Hindlimb muscle (tissue), 1 donor: ENCODE measurements at regions not wholly inside any gene's neighbourhood (a gene's known extent, or its start where the extent isn't known, plus 50 kb on each side); places are given as distances from the start of the nearest gene placed in this dataset.
A peak's percentile ranks its signal among the peaks of the same experiment; 100 is the strongest.
"Not testable (repeated sequence)": the region's sequence is repeated elsewhere in the genome, so short reads cannot be mapped to it uniquely, and the experiment has no call there.

Experiments
- DNase-seq: peaks from one replicate; pipeline ENCODE4 v3.0.0-alpha.2; 2013

DNA sequence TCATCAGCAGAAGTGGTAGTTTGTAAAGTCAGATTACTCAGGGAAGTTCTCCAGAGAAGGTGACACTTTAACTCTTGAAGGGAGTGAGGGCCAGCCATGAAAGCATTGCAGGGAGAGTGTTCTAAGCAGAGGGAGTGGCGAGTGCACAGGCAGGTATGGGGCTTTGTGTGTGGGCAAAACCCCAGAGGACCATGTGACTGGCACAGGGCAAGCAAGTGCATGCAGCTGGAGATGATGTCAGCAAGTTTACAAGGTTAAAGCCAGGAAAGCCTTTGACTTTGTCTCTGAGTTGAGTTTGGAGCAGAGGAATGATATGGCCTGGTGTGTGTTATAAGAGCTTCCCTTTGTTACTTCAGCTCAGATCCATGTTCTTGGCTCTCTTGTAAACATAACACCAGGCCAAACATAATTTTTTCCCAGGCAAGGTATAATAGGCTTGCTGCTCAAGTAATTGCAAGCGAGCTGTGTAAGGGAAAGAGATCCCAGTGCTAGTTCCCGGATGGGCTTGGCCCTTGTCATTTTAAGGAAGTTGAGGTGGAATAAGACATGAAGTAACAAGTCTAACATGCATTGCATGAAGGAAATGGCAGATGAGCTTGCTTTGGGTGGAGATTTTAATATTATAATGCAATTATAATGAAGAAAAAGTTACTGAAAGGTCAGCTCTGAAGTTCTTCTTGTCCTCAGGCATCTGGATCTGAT, 341.1 kb upstream of the LRRC3B start:
- DNase-seq: no peak

DNA sequence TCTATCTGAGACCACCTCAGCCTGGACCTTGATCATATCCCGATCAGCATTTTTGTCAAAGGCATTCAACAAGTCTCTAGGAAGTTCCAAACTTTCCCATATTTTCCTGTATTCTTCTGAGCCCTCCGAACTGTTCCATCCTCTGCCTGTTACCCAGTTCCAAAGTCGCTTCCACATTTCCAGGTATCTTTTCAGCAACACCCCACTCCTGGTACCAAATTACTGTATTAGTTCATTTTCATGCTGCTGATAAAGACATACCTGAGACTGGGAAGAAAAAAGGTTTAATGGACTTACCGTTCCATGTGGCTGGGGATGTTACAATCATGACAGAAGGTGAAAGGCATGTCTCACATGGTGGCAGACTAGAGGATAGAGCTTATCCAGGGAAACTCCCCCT, 338.1 kb upstream of the LRRC3B start:
- DNase-seq: not testable (repeated sequence)

DNA sequence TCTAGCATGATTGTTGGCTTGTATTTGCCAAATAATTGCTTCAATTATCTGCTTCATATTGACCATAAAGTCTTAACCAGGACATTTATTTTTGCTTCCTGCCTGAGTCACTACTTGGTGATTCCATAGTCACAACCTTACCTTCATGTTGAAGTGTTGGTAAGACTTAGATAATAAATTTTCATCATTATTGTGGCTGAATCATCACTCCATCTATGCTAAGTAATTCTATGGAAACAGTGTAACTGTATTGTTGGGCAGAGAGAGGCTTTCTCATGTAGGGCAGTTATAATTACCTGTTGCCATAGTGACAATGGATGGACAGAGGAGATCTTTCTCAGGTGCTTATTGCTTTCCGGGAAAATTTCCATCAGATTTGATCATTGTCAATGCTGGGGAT, 330.7 kb upstream of the LRRC3B start:
- DNase-seq: no peak

DNA sequence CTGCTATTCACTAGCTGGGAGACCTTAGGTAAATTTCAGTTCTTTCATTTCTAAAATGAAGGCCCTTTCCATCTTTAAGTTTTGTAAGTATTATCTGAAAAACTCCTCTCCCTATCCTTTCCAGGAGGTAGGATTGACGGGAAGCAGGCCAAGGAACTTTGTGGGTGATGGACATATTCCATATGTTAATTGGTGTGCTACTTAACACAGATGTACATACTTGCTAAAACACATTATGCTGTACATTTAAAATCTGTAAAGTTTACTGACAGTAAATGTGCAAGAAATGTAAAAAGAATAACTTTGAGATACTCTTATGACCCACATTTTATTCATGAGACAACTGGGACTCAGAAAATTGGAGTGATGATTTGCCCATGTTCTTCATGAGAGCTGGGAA, 329.8 kb upstream of the LRRC3B start:
- DNase-seq: no peak

DNA sequence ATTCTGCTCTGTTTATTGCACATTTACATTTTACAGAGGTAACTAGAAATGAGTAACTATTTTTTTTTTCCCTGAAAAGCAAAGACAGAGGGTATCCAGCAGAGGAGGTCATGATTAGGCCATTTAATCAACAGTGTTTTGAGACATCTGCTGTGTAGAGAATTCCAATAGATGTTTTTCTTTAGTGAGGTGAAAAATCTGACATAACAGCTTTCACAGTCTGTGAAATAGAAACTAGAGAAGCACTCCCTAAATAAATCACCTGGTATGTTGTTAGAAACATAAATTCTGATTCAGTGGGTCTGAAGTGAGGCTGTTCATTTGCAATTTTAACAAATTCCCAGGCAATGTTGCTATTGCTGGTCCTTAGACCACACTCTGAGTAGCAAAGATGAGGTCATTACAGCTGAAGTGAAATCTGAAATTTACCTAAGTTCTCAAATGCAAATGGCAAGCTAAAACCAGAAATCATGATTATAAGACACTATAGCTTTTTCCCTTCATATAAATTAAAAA, 329.2 kb upstream of the LRRC3B start:
- no peak for DNase-seq

DNA sequence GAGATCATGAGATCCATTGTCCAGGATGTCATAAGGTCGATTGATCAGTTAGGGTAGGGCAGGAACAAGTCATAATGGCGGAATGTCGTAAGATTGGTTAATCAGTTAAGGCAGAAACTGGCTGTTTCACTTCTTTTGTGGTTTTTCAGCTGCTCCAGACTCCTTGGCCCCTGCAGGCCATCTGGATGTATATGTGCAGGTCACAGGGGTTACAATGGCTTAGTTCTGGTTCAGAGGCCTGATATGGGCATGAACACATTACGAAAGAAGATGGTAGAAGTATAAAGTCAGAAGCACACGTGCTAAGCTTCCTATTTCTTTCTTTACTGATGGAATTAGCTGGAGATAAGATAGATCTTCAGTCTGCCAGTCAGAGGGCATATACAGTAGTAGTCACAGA, 315.4 kb upstream of the LRRC3B start:
- no peak for DNase-seq

DNA sequence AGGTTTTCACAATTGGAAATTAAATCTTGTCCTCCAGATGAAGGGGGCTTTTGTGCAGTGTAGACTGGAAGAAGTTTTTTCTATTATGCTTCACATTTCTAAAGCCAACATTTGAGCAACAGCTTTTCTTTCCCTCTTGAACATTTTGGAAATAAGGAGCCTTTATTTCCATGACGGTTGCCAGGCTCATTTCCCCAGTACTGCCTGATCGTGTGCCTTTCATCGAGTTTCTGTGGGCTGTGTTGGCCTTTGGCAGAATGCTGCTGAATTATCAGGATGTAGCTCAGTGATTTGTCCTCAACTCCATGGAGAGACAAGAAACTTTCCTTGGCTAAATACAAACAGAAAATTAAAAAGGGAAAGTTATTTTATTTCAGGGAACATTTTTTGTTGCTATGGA, 314.8 kb upstream of the LRRC3B start:
- DNase-seq: peak; percentile 76

DNA sequence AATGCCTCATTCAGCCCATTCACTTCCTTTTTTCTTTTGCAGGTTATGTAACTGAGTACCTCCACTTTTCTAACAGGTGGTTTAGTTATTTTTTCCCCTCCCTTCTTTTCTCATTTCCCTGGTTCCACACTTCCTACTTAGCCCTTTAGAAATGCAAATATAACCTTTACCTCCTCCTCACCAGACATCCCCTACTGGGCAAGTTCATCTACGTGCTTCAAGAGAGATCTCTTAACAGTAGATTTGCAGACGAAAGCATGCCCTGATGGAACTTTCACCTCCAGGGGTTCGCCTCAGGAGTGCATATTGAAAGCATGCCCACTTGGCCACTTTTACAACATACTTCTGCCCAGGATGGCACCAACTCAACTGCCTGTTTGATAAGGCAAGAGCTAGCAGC, 314.1 kb upstream of the LRRC3B start:
- no peak for DNase-seq

DNA sequence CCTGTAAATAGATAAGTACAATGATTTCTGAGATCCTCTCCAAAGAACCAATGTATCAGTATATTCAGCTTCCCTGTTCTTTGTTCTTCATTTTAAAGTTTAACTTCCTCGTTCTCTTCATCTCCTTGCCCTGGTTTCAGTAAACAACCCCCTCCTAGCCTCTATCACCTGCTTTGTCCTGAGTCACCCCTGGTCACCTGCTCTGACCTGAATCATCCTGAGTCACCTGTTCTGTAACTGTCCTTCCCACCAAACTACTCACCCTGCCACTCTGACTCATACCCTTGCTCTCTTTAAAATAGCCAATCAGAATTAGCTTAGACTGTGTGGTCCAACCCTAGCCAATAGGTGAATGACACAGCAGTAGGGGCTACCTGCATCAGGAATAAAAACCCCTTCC, 313.0 kb upstream of the LRRC3B start:
- not testable (repeated sequence) for DNase-seq

DNA sequence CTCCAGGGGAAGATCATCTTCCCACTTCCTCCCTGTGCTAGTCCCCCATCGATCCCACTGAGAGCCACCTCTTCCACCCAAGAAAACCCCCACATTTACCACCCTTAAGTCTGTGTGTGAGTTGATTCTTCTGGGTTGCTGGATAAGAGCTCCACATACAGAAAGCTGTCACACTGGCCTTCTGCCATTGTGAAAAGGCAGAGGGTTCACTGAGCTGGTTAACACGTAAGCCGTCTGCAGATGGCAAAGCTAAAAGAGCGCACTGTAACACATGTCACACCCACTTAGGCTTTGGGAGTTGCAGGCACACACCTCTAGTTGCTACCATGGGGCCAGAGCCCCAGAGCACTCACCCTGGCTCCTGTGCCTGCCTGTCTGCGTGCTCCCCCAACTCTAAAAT, 309.8 kb upstream of the LRRC3B start:
- DNase-seq: no peak

DNA sequence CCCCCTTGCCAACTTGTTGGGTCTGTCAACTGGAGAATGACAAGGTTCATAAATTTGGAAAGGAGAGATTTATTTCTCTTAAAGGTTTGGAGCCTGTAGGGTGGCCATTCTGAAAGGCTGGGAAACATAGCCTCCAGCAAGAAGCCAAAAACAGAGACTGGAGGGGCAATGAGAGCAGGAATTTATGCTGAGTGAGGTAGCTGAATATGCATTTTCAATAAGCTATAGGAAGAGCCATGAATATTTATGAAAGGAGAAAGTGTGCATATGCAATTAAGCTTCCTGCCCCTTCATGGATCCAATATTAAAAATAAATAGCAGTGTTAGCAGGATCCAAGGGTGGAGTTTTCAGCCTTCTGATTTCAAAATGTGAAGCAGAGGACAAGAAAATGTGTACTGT, 306.1 kb upstream of the LRRC3B start:
- no peak for DNase-seq

DNA sequence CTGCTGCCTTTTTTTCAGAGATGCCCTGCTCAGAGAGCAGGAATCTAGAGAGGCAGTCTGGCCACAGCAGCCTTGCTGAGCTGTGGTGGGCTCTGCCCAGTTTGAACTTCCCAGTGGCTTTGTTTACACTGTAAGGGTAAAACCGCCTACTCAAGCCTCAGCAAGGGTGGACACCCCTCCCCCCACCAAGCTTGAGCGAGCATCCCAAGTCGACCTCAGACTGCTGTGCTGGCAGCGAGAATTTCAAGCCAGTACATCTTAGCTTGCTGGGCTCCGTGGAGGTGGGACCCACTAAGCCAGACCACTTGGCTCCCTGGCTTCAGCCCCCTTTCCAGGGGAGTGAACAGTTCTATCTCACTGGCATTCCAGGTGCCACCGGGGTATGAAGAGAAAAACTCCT, 298.8 kb upstream of the LRRC3B start:
- not testable (repeated sequence) for DNase-seq

DNA sequence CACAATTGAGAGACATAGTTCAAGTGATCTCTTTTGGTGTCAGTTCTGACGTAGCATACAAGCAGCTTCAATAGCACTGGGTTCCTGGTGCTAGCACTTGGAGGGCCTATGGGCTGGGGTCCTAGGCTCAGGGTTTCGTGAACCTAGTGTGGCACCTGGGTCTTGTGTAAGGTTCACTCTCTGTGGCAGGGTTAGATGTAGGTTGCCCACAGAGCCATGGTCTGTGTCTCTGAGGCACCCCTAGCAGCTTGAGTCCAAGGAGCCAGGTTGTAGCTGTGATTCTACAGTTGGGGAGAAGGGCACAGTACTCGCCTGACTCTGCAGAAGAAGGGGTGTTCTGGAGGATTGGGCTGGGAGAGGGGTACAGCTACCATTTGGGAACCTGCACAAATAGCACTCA, 282.6 kb upstream of the LRRC3B start:
- no peak for DNase-seq

DNA sequence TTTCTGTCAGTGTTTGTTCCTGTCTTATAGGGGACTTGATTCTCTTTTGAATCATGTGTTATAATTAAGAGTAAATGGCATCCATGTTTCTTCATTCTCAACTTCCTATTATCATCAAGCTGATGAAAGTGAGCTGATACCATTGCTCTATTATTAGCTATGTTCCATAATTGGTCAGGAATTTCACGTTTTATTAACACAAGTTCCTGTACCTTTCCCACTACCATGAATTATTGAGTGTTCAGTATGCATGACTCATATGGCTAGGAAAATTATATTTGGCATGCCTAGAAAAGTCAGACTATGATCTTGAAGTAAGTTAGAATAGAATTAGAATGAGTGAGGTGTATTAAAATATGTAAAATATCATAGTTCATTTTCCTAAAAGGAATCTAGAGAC, 278.9 kb upstream of the LRRC3B start:
- no peak for DNase-seq

DNA sequence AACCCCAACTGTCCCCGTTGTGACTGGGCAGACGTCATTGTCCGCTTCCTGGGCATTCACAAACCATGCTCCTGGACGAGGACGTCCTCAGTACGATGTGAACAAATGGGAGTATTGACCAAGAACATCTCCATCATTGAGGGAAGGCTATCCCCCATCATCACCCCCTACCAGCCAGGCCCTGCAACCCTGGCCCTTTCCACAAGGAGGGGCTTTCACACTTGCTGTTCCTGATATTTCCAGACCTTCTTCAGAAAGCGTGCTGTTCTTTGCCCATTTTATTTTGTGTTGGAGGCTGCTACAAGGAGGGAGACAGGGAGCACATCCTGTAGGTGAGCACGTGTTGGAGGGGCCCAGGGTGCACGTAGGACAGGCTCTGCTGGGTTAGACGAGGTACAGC, 277.0 kb upstream of the LRRC3B start:
- no peak for DNase-seq

DNA sequence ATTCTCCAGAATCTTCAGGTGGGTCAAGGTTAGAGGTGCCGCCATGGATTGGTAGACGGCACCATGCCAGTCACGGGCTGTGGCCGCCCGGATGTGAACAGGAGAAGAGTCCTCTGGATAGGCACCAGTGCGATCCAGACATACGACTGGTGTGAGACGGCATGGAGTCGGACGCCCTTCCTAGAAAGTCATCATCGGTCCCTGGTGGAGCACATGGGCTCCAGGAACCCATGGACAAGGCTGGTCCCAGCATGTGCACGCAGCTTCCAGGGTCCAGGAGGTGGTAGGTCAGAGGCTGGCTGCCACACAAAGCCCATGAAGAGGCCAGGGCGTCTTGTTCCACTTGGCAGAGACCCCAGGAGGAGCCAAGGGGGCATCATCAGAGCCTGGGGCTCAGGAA, 276.1 kb upstream of the LRRC3B start:
- DNase-seq: no peak

DNA sequence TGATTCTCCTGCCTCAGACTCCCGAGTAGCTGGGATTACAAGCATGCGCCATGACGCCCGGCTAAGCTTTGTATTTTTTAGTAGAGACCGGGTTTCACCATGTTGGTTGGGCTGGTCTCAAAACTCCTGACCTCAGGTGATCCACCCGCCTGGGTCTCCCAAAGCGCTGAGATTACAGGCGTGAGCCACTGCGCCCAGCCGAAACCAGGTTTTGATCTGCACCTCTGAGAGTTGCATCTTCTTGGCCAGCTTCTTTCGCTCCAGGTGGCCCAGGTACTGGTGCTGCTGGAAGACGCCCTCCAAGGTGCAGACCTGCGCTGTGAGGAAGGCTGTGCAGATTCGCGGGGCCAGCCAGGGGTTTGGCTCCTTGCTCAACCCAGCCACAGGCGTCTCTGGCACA, 275.4 kb upstream of the LRRC3B start:
- DNase-seq: no peak

DNA sequence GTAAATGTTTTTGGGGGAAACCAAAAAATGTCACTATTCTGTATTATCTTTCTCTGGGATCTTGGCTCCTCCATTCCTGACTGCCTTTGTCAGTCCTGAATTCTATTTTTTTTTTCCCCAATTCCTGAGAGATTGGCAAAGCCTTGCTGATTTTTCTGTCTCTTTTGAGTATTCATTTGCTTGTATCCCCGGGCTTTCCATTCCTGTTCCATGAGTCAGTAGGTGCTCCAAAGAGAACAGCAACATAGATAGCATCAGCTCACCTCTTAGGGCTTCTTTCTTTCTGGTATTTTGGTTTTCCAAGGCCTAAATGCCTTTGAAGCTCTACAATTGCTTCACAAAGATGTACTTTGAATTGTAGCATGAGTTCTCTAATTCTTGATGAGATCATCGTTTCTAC, 271.7 kb upstream of the LRRC3B start:
- DNase-seq: no peak

DNA sequence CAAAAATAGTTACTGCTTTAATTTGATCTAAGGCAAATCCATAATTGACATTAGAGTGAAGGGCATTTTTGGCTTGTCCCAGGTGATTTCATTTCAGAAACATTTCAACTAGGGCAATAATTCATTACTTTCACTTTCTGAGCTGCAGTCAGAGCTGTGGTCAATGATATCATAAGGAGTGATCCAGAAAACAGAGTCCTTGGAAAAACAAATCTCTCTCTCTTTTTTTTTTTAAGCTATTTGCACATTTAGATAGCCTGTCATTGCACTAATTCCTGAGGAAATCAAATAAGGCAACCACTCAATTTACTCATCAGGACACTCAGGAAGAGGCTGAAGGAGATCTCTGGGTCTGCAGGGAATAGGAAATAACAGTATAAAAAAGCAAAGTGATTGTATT, 269.5 kb upstream of the LRRC3B start:
- DNase-seq: no peak

DNA sequence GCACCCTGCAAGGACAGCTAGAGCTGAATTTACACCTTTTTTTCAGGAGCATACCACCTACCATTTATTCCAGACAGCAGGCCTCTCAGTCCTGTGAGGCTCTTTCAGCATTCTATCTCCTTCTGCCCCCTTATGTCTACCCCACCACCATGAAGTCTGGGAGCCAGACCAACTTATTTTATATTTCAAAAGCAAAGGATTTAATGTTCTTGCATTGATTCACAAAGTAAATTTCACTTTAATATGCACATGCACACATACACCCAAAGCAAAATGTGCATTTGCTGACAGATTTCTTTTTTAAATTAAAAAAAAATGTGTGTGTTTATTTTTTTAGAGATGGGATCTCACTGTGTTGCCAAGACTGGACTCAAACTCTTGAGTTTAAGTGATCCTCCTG, 264.2 kb upstream of the LRRC3B start:
- DNase-seq: no peak

DNA sequence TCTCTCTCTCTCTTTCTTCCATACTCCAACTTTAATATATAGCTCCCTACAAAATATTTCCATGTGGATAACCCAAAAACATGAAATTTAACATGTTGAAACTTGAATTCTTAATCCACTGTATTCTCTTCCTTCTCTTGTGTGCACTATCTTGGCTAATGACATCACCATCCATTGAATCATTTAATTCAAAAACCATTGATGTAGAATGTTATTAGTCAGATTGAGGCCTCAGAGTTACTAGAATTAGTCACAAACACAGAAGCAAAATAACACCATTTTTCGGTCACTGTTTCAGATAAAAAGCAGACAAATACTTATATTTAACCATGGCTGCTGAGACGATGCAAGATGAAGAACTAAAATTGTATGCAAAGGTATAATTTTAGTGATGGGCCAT, 256.9 kb upstream of the LRRC3B start:
- no peak for DNase-seq

DNA sequence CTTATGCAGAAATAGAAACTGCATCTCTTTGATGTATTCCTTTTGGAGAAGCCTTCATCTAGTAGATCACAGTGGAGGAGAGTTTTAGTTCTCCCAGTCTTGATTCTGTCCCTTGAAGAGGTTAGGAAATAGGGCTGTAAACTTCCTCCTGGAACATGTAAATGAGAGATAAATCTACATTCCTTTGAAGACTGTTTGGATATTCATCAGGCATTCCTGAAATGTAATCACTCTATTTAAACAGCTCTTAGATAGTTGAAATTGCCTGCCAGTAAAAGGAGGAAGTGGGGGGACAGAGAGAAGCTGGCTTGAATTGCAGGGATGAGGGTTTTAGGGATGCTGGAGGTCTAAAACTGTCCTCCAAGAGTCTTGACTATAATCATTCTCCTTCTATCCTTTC, 254.3 kb upstream of the LRRC3B start:
- no peak for DNase-seq

DNA sequence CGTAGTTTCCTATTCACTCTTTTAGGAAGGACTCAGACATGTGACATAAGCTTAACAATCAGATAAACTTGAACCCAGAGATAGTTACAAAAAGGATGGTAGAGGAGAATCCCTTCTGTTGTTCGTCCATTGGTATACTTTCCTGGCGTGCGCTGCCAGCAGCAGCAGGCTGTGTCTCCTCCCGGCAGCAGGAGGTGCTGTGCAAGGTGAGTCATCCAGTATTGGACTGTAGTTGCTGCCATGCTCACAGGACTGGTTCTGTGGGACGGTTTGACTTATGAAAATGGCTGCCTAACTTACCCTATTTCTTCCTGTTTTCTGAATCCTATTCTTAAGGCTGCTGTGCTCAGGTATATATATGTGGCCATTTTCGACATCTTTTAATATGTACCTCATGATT, 253.4 kb upstream of the LRRC3B start:
- DNase-seq: no peak

DNA sequence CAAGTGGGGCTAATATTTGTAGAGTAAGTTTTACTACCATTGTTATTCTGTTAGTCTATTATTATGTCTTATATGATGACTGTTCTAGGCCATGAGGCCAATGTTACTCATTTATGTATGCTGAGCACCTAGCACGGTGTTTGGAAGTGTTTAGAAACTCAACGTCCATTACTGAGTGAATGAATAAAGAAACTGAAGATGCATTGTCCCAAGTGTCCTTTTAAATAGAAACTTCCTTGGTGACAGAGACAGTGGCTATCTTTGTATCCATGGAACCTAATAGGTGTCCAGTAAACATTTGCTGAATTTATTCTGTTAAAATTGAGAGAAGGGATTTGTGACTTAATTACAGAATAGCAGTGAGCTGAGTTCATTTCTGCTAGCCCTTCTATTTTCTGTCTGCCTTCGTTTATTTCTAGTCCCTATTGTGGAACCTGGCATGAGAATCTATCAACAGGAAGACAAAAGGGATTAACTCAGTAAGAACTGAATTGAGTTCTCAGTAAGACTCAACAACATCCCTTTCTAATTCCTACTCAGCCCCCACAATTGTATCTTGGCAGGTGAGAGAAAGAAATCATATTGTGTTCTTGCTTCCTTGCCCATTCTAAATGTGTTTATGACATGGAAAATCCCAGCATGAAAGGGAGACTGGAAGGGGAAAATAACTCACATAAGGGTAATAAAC, 246.6 kb upstream of the LRRC3B start:
- no peak for DNase-seq

DNA sequence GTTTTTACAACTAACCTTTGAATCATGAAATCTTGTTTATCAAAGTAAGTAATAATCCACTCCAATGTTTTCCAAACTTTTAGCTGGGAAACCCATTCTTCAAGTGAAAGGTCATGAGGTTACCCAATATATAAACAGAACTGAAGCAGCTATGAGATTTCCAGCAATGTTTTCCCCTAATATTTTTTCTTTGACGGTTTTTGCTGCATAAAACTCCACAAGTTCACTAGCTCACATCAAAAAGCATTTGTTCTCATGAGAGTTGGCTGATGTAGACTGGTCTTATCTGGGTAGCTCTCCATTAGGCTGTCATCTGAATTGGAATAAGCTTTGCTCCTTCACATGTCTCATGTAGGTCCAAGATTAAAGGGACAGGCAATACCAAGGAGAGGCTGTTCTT, 241.2 kb upstream of the LRRC3B start:
- DNase-seq: no peak
